Hepatocyte (in vitro differentiated cells): ENCODE measurements at regions not wholly inside any gene's neighbourhood (a gene's known extent, or its start where the extent isn't known, plus 50 kb on each side); places are given as distances from the start of the nearest gene placed in this dataset.

Experiments used
- CTCF ChIP-seq: fragments of 200-600 bp; sonication (generic); IDR thresholded peaks from 2 replicates; pipeline ENCODE4 v1.5.1; 2016; ENCODE audit warnings: antibody characterized with exemption, mild to moderate bottlenecking; ENCODE audit not compliant: poor library complexity
- EZH2 ChIP-seq: fragments of 200-600 bp; sonication (generic); IDR thresholded peaks from 2 replicates; pipeline ENCODE4 v1.6.1; 2016; ENCODE audit warnings: antibody characterized with exemption, mild to moderate bottlenecking, borderline replicate concordance
- EZH2phosphoT487 ChIP-seq: fragments of 200-600 bp; sonication (generic); IDR thresholded peaks from one replicate; pipeline ENCODE4 v1.6.1; 2018; ENCODE audit warnings: antibody characterized with exemption, mild to moderate bottlenecking, low read depth, moderate library complexity; ENCODE audit not compliant: unreplicated experiment, severe bottlenecking

DNA sequence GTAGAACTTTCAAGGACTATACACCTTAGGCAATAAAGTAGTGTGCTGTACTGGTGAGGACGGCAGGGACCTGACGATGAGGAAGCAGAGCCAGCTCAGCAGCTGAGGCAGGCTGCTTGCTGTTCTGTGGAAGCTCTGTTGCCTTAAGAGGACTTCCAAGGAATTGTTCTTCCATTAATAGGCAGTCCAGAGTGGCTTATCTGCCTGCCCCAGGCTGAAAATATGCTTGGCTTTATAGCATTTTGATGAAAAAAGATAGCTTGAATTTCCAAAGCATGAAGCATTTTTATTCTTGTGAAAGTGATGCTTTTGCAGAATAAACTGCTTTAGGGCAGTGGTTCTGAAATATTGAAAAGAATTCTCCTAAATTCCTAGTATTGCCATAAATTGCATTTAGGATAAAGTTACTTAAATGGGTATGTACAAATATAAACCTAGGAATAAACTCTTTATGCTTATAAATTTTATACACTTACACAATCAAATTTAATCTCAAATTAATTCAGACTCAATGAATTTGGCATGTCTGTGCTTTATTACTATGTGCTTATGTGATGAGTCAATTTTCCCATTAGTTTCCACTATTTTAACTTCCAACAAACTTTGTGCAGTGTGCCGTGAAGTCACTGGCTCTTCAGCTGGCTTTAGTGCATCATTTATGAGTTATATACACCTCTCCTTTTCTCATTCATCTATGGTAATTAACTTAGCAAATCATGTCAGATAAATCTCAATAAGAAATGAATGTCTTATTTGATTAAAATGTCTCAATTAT, 231.0 kb upstream of the RASGRP1 start:
- TF ChIP-seq CTCF (no peak), EZH2 (no peak), EZH2phosphoT487 (no peak)
